GM12801 (cell line): ENCODE measurements at regions not wholly inside any gene's neighbourhood (a gene's known extent, or its start where the extent isn't known, plus 50 kb on each side); places are given as distances from the start of the nearest gene placed in this dataset.

ENCODE experiments used
- CTCF ChIP-seq: IDR thresholded peaks from one replicate; pipeline ENCODE4 v1.5.1; 2011; ENCODE audit warnings: control low read depth; ENCODE audit not compliant: insufficient read length; ENCODE audit errors: extremely low read depth

GRCh38 chr10:52906046-52906445 lies 133.5 kb upstream of the MBL2 start:
- no peak for TF ChIP-seq CTCF

- TF ChIP-seq CTCF, result no peak
Measured at GRCh38 chr10:52903397-52903938, 130.9 kb upstream of the MBL2 start.

GRCh38 chr10:52900593-52900992 lies 128.0 kb upstream of the MBL2 start:
- TF ChIP-seq CTCF, result no peak

- TF ChIP-seq CTCF, result no peak
Measured at GRCh38 chr10:52897162-52897561, 124.6 kb upstream of the MBL2 start.

GRCh38 chr10:52895059-52895458 lies 122.5 kb upstream of the MBL2 start:
- TF ChIP-seq CTCF, result no peak

- TF ChIP-seq CTCF, result no peak
Measured at GRCh38 chr10:52890281-52890680, 117.7 kb upstream of the MBL2 start.

- no peak for TF ChIP-seq CTCF
Measured at GRCh38 chr10:52889611-52890010, 117.0 kb upstream of the MBL2 start.
